ENCODE measurements at regions not wholly inside any gene's neighbourhood (a gene's known extent, or its start where the extent isn't known, plus 50 kb on each side); places are given as distances from the start of the nearest gene placed in this dataset.

DNA sequence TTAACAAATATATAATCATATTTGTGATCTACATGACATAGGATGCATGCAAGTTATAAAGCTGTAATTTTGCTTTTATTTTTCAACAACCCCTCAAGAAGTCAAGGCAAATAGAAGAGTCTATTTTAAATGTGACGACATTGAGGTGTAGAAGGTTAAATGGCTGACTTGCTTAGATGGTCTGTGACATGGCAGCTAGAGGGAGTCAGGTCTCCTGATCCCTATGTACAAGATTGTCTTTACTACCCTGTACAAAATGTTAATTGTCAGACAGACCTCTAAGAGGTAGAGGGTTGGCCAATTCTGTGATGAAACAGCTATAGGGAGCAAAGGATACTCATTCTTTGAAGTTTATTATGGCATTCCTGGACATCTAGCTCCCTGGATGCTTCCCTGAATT, 380.9 kb upstream of the MEF2C start:
- Histone ChIP-seq H3K4me1 (peaks cover 0 to 22% (median 8%) of the 10 kb centered on the region in 6 donors), H3K27me3 (replicated peaks in 1 of 7) (no peaks in the 10 kb centered on the region), H3K27ac (no peak overlapping the region), H3K36me3 (no peaks in the 10 kb centered on the region), H3K9me3 (no peaks in the 10 kb centered on the region), H3K4me3 (no peak overlapping the region)
- intact Hi-C loops (cut with DNase I; ENCODE audit: low total_unique reads) = no loop called here
- WGBS, 5 donors = 89 to 98% (median 94%) methylated on average over 1 of the region's 1 CpG
- no peak for DNase-seq
- TF ChIP-seq POLR2A (IDR thresholded peaks at IDR 0.05) (no peak), POLR2AphosphoS5 (IDR thresholded peaks at IDR 0.05) (no peak)

GRCh38 chr5:89262030-89262429, 379.0 kb upstream of the MEF2C start:
- TF ChIP-seq POLR2A (IDR thresholded peaks at IDR 0.05) = no peak
- 92 to 96% (median 93%) methylated on average over 4 of the region's 4 CpGs for WGBS, 5 donors

DNA sequence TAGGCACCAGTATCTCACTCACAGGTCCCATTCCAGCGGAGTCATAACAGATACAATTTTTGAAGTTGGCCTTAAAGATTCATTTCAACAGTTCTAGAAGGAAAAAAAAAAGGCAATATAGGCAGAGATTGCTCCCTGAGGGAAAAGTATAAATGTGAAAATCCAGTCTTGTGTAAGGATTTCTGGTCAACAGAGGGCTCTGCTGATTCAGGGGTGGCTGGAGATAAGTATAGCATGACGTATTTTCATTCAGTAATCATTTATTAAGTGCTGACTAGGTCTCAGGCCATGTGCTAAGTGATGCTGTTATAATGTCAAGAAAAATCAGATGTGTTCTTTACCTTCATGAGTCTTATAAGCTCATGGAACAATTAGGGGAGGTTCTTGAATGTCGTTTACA, 377.3 kb upstream of the MEF2C start:
- Histone ChIP-seq H3K27me3 (replicated peaks in 1 of 7) (no peaks in the 10 kb centered on the region), H3K27ac (no peak overlapping the region), H3K4me3 (no peak overlapping the region), H3K4me1 (no peaks in the 10 kb centered on the region), H3K36me3 (no peaks in the 10 kb centered on the region), H3K9me3 (peaks cover 0 to 7% (median 0%) of the 10 kb centered on the region in 8 donors)
- intact Hi-C loops (cut with DNase I; ENCODE audit: low total_unique reads) = no loop called here
- DNase-seq = no peak
- 47 to 83% (median 65%) methylated on average over 3 of the region's 3 CpGs for WGBS, 5 donors
- TF ChIP-seq, protein P1, sequence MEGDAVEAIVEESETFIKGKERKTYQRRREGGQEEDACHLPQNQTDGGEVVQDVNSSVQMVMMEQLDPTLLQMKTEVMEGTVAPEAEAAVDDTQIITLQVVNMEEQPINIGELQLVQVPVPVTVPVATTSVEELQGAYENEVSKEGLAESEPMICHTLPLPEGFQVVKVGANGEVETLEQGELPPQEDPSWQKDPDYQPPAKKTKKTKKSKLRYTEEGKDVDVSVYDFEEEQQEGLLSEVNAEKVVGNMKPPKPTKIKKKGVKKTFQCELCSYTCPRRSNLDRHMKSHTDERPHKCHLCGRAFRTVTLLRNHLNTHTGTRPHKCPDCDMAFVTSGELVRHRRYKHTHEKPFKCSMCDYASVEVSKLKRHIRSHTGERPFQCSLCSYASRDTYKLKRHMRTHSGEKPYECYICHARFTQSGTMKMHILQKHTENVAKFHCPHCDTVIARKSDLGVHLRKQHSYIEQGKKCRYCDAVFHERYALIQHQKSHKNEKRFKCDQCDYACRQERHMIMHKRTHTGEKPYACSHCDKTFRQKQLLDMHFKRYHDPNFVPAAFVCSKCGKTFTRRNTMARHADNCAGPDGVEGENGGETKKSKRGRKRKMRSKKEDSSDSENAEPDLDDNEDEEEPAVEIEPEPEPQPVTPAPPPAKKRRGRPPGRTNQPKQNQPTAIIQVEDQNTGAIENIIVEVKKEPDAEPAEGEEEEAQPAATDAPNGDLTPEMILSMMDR (IDR thresholded peaks at IDR 0.05 in 8 of 11, conservative IDR thresholded peaks at IDR 0.05 in 3 of 11) = no peak
- no peak for TF ChIP-seq POLR2A (IDR thresholded peaks at IDR 0.05)
- no peak for TF ChIP-seq POLR2AphosphoS5 (IDR thresholded peaks at IDR 0.05)

More at GRCh38 chr5:89262030-89262429, 379.0 kb upstream of the MEF2C start:
- Histone ChIP-seq H3K27ac (no peak overlapping the region), H3K4me3 (no peak overlapping the region), H3K9me3 (no peaks in the 10 kb centered on the region), H3K4me1 (peaks cover 0 to 3% (median 0%) of the 10 kb centered on the region in 6 donors), H3K36me3 (no peaks in the 10 kb centered on the region), H3K27me3 (replicated peaks in 1 of 7) (no peaks in the 10 kb centered on the region)
- no peak for DNase-seq
- intact Hi-C loops (cut with DNase I; ENCODE audit: low total_unique reads) = no loop called here

- Histone ChIP-seq H3K27me3 (replicated peaks in 1 of 7) (no peaks in the 10 kb centered on the region), H3K4me1 (no peaks in the 10 kb centered on the region), H3K27ac (no peak overlapping the region), H3K9me3 (peaks cover 0 to 7% (median 0%) of the 10 kb centered on the region in 8 donors), H3K4me3 (no peak overlapping the region), H3K36me3 (no peaks in the 10 kb centered on the region)
- TF ChIP-seq, protein P1 (IDR thresholded peaks at IDR 0.05 in 8 of 11, conservative IDR thresholded peaks at IDR 0.05 in 3 of 11) = no peak
- TF ChIP-seq POLR2A (IDR thresholded peaks at IDR 0.05) (no peak), POLR2AphosphoS5 (IDR thresholded peaks at IDR 0.05) (no peak)
- no peak for DNase-seq
- WGBS, 5 donors = 92 to 96% (median 93%) methylated on average over 5 of the region's 5 CpGs
- intact Hi-C loops (cut with DNase I; ENCODE audit: low total_unique reads) = no loop called here
Measured at GRCh38 chr5:89255845-89256463, 373.0 kb upstream of the MEF2C start.

DNA sequence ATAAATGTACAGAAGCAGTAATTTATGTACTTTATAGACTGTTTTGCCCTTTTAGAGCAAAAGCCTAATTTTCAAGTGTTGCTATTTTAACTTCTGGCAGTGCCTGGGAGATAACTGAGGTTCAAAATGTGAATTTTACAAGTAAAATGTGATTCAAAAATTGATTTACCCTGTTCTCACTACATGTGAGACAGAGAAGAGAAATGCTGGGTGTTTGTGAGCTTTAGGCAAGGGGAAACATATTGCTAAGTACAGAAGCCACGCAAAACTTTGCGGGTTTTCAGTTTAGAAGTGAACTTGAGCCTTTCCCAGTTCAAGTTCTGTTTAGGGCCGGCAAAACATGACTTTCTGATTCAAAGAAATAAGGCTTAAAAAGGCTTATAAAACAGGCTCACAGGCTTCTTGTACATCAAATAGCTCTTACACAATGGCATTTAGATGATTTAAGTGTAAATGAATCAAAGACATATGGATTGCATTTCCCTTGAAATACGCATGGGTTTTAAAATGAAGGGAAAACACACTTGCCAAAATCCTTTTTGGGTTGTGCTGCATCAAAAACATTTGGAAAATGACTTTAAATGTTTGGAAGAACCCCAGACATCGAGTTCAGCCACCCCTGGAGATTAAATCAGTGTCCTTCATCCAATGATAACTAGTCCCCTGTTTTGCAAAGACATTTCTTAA, 370.8 kb upstream of the MEF2C start:
- H3K36me3 ChIP-seq = no peaks in the 10 kb centered on the region
- no peaks in the 10 kb centered on the region for H3K4me1 ChIP-seq
- no peak for TF ChIP-seq POLR2A (IDR thresholded peaks at IDR 0.05)
- TF ChIP-seq, protein P1 (IDR thresholded peaks at IDR 0.05 in 8 of 11, conservative IDR thresholded peaks at IDR 0.05 in 3 of 11) = no peak
- no peak for TF ChIP-seq POLR2AphosphoS5 (IDR thresholded peaks at IDR 0.05)
- 82 to 92% (median 86%) methylated on average over 5 of the region's 5 CpGs for WGBS, 5 donors
- H3K4me3 ChIP-seq = no peak overlapping the region
- no peak overlapping the region for H3K27ac ChIP-seq
- DNase-seq = no peak
- H3K27me3 ChIP-seq (replicated peaks in 1 of 7) = no peaks in the 10 kb centered on the region
- intact Hi-C loops (cut with DNase I; ENCODE audit: low total_unique reads) = no loop called here
- H3K9me3 ChIP-seq = peaks cover 0 to 7% (median 0%) of the 10 kb centered on the region in 8 donors

All from spleen (tissue), 11 donors.